ENCODE measurements at regions not wholly inside any gene's neighbourhood (a gene's known extent, or its start where the extent isn't known, plus 50 kb on each side); places are given as distances from the start of the nearest gene placed in this dataset.

- Mint-ChIP-seq H3K27me3 (ENCODE audit: unreplicated experiment) (no peaks in the 10 kb centered on the region), H3K36me3 (ENCODE audit: insufficient read depth, unreplicated experiment) (no peaks in the 10 kb centered on the region), H3K4me1 (ENCODE audit: low read depth, unreplicated experiment) (no peaks in the 10 kb centered on the region), H3K4me3 (ENCODE audit: low read depth, unreplicated experiment) (peak overlapping the region; percentile 37), H3K27ac (ENCODE audit: unreplicated experiment) (no peak overlapping the region), H3K9me3 (ENCODE audit: low read depth, unreplicated experiment) (no peaks in the 10 kb centered on the region)
- no TSS peak for BruUV-seq (replicated peaks)
- TF ChIP-seq CTCF (IDR thresholded peaks at IDR 0.05; ENCODE audit: unreplicated experiment): no peak
- CTCF ChIA-PET: no interaction called here
- intact Hi-C loops (cut with micrococcal nuclease; ENCODE audit: unreplicated experiment): loop anchor here (5.0 kb wide), 1 partner anchor 128 kb away; the partner anchor contains the start of gene MYCN
- peak; percentile 48 for DNase-seq
These were observed 129.7 kb downstream of the MYCN start for GRCh38 chr2:16069933-16070647.

GRCh38 chr2:16069663-16069932, 129.2 kb downstream of the MYCN start:
- Mint-ChIP-seq H3K9me3 (ENCODE audit: low read depth, unreplicated experiment) (no peaks in the 10 kb centered on the region), H3K4me3 (ENCODE audit: low read depth, unreplicated experiment) (peak overlapping the region; percentile 37), H3K27ac (ENCODE audit: unreplicated experiment) (no peak overlapping the region), H3K4me1 (ENCODE audit: low read depth, unreplicated experiment) (no peaks in the 10 kb centered on the region), H3K36me3 (ENCODE audit: insufficient read depth, unreplicated experiment) (no peaks in the 10 kb centered on the region), H3K27me3 (ENCODE audit: unreplicated experiment) (no peaks in the 10 kb centered on the region)
- DNase-seq: peak; percentile 31
- intact Hi-C loops (cut with micrococcal nuclease; ENCODE audit: unreplicated experiment): no loop called here
- CTCF ChIA-PET: no interaction called here
- no peak for TF ChIP-seq CTCF (IDR thresholded peaks at IDR 0.05; ENCODE audit: unreplicated experiment)
- no TSS peak for BruUV-seq (replicated peaks)

GRCh38 chr2:16068552-16068940, 128.2 kb downstream of the MYCN start:
- H3K4me3 Mint-ChIP-seq (ENCODE audit: low read depth, unreplicated experiment): no peak overlapping the region
- H3K36me3 Mint-ChIP-seq (ENCODE audit: insufficient read depth, unreplicated experiment): no peaks in the 10 kb centered on the region
- H3K27ac Mint-ChIP-seq (ENCODE audit: unreplicated experiment): no peak overlapping the region
- no peaks in the 10 kb centered on the region for H3K27me3 Mint-ChIP-seq (ENCODE audit: unreplicated experiment)
- intact Hi-C loops (cut with micrococcal nuclease; ENCODE audit: unreplicated experiment): no loop called here
- no peaks in the 10 kb centered on the region for H3K4me1 Mint-ChIP-seq (ENCODE audit: low read depth, unreplicated experiment)
- no TSS peak for BruUV-seq (replicated peaks)
- TF ChIP-seq CTCF (IDR thresholded peaks at IDR 0.05; ENCODE audit: unreplicated experiment): no peak
- DNase-seq: no peak
- CTCF ChIA-PET: no interaction called here
- H3K9me3 Mint-ChIP-seq (ENCODE audit: low read depth, unreplicated experiment): peaks cover 6% of the 10 kb centered on the region

- H3K9me3 Mint-ChIP-seq (ENCODE audit: low read depth, unreplicated experiment): peaks cover 6% of the 10 kb centered on the region
- TF ChIP-seq CTCF (IDR thresholded peaks at IDR 0.05; ENCODE audit: unreplicated experiment): no peak
- CTCF ChIA-PET: no interaction called here
- no peak overlapping the region for H3K27ac Mint-ChIP-seq (ENCODE audit: unreplicated experiment)
- H3K4me3 Mint-ChIP-seq (ENCODE audit: low read depth, unreplicated experiment): no peak overlapping the region
- intact Hi-C loops (cut with micrococcal nuclease; ENCODE audit: unreplicated experiment): no loop called here
- H3K4me1 Mint-ChIP-seq (ENCODE audit: low read depth, unreplicated experiment): no peaks in the 10 kb centered on the region
- BruUV-seq (replicated peaks): no TSS peak
- no peaks in the 10 kb centered on the region for H3K36me3 Mint-ChIP-seq (ENCODE audit: insufficient read depth, unreplicated experiment)
- DNase-seq: no peak
- H3K27me3 Mint-ChIP-seq (ENCODE audit: unreplicated experiment): no peaks in the 10 kb centered on the region
These were observed 127.7 kb downstream of the MYCN start for GRCh38 chr2:16067866-16068551.

Measured in Calu3 (cell line).